Effector memory CD4-positive, alpha-beta T cell (primary cell): ENCODE measurements at regions not wholly inside any gene's neighbourhood (a gene's known extent, or its start where the extent isn't known, plus 50 kb on each side); places are given as distances from the start of the nearest gene placed in this dataset.

ENCODE experiments used
- DNase-seq, 3 donors: peaks; one replicate each; pipeline ENCODE4 v3.0.0-alpha.2; 2020
- H3K27ac ChIP-seq: 2 replicates; pipeline ENCODE4 v1.7.0; 2013; ENCODE audit warnings: mild to moderate bottlenecking, low read length, moderate library complexity; ENCODE audit not compliant: insufficient read depth, poor library complexity, severe bottlenecking
- H3K27me3 ChIP-seq: replicated peaks from 2 replicates; pipeline ENCODE4 v1.7.0; 2013; ENCODE audit warnings: mild to moderate bottlenecking, low read length; ENCODE audit not compliant: insufficient read depth, control insufficient read depth, poor library complexity, severe bottlenecking
- H3K36me3 ChIP-seq: 2 replicates; pipeline ENCODE4 v1.7.0; 2013; ENCODE audit warnings: mild to moderate bottlenecking, low read length, moderate library complexity; ENCODE audit not compliant: control insufficient read depth, insufficient read depth
- H3K4me1 ChIP-seq: 2 replicates; pipeline ENCODE4 v1.7.0; 2013; ENCODE audit warnings: low read length, mild to moderate bottlenecking; ENCODE audit not compliant: control insufficient read depth, insufficient read depth, poor library complexity, severe bottlenecking
- H3K4me3 ChIP-seq: 2 replicates; pipeline ENCODE4 v1.7.0; 2013; ENCODE audit warnings: low read length, low read depth, mild to moderate bottlenecking; ENCODE audit not compliant: insufficient read depth, poor library complexity, severe bottlenecking
- H3K9me3 ChIP-seq: 2 replicates; pipeline ENCODE4 v1.7.0; 2013; ENCODE audit warnings: mild to moderate bottlenecking, low read length, moderate library complexity; ENCODE audit not compliant: control insufficient read depth

DNA sequence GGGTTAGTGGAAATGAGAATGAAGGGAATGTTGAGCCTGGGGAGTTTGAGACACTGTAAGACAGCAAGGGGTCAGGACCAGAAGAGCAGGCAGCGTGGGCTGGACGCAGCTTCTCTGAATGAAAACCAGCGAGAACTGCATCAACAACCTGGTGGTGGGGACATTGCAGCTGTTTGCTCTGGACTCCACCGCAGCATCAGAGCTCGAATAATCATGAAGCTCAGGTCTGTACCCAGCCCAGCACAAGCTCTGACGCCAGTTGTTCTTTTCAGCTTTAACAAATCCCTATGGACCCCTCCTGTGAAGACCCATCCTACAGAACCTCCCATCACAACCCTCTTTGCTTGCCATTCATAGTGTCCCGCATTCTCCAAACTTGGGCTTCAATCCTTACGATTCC is 106.8 kb upstream of the PNPLA4 start:
- Histone ChIP-seq H3K4me1 (no peaks in the 10 kb centered on the region), H3K36me3 (no peaks in the 10 kb centered on the region)

DNA sequence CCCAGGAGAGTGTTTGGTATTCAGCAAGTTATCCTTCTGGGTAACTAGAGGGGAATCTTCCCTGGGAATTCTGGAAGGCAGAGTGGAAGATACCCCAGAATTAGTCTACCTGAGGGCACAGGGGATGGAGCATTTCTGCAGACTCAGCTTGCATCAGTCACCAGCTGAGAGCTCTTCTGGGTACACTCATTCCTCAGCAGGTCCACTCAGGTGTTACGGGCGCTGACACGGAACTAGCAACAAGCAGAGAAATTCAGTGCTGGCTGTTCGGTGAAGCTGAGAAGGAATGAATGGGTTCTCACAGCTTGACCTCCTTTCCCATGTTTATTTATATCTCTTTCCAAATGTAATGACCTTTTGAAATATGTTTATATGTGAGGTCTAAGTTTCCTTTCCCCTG is 106.0 kb upstream of the PNPLA4 start:
- H3K4me1 ChIP-seq: no peaks in the 10 kb centered on the region
- no peaks in the 10 kb centered on the region for H3K36me3 ChIP-seq
- no peaks in the 10 kb centered on the region for H3K9me3 ChIP-seq
- no peak for DNase-seq
- no peak overlapping the region for H3K4me3 ChIP-seq
- H3K27me3 ChIP-seq: no peaks in the 10 kb centered on the region
- no peak overlapping the region for H3K27ac ChIP-seq

More for the DNA sequence above, 106.8 kb upstream of the PNPLA4 start:
- no peaks in the 10 kb centered on the region for H3K9me3 ChIP-seq
- no peak overlapping the region for H3K4me3 ChIP-seq
- no peak overlapping the region for H3K27ac ChIP-seq
- H3K27me3 ChIP-seq: no peaks in the 10 kb centered on the region
- DNase-seq: no peak

DNA sequence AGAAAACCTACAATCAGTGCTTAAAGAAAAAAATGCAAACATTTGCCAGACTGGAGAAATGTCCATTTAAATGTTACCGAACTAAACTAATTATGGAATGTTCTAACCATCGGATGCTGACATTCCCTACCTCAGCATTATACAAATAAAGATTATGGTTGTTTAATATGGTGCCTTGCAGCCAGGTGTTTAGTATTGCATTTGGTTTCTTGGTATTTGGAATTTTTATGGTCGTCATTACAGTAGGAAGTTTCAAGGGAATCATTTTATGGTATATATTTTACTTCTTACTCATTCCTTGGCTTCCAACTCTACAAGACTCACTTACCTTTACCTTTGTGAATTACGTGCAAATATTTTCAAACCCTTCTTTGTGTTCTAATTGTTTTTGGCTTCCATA is 103.1 kb upstream of the PNPLA4 start:
- H3K36me3 ChIP-seq: no peaks in the 10 kb centered on the region
- no peaks in the 10 kb centered on the region for H3K9me3 ChIP-seq
- H3K4me3 ChIP-seq: no peak overlapping the region
- no peaks in the 10 kb centered on the region for H3K27me3 ChIP-seq
- H3K4me1 ChIP-seq: no peaks in the 10 kb centered on the region
- DNase-seq: no peak
- no peak overlapping the region for H3K27ac ChIP-seq

DNA sequence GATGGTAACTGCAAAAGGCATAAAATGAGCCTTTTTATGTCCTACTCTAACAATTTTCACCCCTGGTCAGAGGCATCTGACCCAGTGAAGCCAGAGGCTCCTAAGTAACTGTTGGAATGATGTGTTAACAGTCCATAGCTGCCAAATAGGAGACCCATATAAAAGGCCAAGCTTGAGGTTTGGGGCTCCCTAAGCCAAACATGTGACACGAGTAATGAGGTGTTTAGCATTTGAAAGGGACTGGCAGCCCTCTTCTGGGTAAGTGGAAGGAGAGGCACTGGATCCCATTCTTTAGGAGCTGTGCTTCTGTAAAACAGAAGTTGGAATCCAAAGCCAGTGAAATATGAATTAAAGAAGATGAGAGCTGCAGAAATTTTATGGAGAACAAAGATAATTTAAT is 100.6 kb upstream of the PNPLA4 start:
- H3K4me3 ChIP-seq: no peak overlapping the region
- H3K27ac ChIP-seq: no peak overlapping the region
- no peak for DNase-seq
- no peaks in the 10 kb centered on the region for H3K27me3 ChIP-seq
- H3K36me3 ChIP-seq: no peaks in the 10 kb centered on the region
- H3K4me1 ChIP-seq: no peaks in the 10 kb centered on the region
- no peaks in the 10 kb centered on the region for H3K9me3 ChIP-seq

DNA sequence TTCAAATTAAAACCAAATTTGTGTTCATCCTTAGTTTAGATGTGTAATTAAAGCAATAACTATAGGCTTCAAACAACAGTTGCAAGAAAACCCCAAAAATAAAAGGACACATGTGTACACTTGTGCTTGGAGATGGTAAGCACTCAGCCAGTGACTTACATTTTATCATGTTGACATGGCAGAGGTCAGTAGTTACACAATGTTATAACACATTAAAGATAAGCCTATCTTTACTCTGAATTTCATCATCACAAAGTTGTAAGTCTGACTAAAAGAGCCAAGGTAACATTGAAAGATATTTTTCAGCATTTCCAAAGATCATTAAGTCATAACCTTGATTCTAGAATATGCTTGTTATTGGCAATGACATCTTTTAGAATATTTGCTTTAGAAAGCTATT is 98.5 kb upstream of the PNPLA4 start:
- no peak overlapping the region for H3K4me3 ChIP-seq
- no peak for DNase-seq
- no peak overlapping the region for H3K27ac ChIP-seq
- no peaks in the 10 kb centered on the region for H3K9me3 ChIP-seq
- no peaks in the 10 kb centered on the region for H3K4me1 ChIP-seq
- H3K27me3 ChIP-seq: no peaks in the 10 kb centered on the region
- H3K36me3 ChIP-seq: no peaks in the 10 kb centered on the region

DNA sequence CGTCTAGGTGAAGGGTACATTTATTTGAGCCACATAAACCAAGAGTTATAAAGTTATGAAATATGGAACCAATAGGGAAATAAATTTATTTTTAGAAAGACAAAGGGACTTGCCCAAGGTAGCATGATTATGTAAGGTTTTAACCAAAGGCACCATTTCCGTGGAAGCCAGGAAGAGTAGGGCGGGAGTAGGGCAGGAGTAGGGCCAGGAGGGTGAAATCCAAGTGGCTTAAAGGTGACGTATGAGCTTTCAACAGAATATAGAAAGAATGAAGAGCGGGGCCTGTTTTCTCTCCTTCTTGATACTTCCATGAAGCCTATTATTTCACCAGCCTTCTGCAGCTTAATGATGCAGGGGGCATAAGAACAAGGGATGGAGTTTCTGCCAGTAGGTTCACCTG is 91.7 kb upstream of the PNPLA4 start:
- H3K4me1 ChIP-seq: no peaks in the 10 kb centered on the region
- H3K36me3 ChIP-seq: no peaks in the 10 kb centered on the region
- H3K27me3 ChIP-seq: no peaks in the 10 kb centered on the region
- no peak overlapping the region for H3K4me3 ChIP-seq
- DNase-seq: no peak
- H3K9me3 ChIP-seq: no peaks in the 10 kb centered on the region
- no peak overlapping the region for H3K27ac ChIP-seq

DNA sequence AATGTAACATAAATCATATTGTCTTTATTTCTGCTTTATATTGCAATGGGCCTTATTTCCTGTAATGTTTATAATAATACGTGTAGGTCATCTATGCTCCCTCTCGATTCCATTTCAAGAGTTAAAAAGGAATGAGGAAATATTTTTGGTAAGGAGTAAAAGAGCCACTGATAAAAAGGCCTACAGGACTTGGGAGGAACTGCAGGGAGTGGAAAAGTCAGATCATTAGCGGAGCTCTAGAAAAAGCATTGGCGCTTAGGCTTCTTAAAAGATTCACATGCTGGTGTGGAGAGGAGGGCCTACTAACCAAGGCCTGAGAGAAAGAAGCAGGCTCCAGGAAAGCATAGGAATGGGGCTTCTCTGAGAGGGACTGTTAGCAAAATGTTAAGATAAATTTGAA is 82.9 kb upstream of the PNPLA4 start:
- Histone ChIP-seq H3K27ac (no peak overlapping the region), H3K4me3 (no peak overlapping the region), H3K4me1 (no peaks in the 10 kb centered on the region), H3K9me3 (no peaks in the 10 kb centered on the region), H3K27me3 (no peaks in the 10 kb centered on the region), H3K36me3 (no peaks in the 10 kb centered on the region)
- no peak for DNase-seq

DNA sequence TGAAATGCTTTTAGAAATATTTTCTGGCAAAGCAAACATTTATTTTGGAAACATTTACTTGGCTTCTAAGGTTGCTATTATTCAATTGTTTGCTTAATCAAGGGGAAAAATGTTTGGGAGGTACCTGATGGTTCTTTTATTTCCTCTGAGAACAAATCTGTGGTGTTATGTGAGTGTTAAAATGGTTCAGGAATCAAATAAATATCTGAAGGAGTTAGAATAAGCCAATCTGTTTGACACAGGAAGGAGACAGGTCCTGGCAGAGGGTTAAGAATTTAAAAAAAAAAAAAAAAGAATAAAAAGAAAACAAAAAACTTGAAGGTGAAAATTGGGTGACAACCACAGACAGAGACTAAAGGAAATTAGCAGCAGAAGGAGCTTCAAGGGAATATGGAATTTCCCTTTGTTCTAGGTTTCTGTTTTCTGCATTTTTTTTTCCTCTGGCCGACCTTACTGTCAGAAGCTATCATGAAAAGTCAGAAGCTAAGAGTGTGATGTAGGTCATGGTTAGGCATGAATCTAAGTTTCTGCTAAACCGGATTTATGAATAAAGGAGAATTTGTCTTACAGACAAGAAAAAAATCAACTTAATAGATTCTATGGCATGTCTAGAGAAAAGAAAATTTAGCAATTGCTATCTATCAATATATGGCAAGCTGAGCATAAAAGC is 78.6 kb upstream of the PNPLA4 start:
- Histone ChIP-seq H3K4me1 (no peaks in the 10 kb centered on the region), H3K9me3 (no peaks in the 10 kb centered on the region), H3K27ac (no peak overlapping the region), H3K27me3 (no peaks in the 10 kb centered on the region), H3K36me3 (no peaks in the 10 kb centered on the region), H3K4me3 (no peak overlapping the region)
- no peak for DNase-seq

DNA sequence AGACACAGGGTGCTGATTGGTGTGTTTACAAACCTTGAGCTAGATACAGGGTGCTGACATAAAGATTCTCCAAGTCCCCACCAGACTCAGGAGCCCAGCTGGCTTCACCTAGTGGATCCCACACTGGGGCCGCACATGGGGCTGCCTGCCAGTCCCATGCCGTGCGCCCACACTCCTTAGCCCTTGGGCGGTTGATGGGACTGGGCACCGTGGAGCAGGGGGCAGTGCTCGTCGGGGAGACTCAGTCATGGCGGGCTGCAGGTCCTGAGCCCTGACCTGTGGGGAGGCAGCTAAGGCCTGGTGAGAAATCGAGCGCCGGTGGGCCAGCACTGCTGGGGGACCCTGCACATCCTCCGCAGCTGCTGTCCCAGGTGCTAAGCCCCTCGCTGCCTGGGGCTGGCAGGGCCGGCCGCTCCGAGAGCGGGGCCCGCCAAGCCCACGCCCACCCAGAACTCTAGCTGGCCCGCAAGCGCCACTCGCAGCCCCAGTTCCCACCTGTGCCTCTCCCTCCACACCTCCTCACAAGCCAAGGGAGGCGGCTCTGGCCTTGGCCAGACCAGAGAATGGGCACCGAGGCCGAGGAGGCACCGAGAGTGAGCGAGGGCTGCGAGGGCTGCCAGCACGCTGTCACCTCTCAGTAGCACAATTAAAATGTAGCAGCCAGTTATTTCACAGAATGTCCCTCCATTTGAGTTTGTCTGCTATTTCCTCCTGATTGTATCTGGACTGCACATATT is 76.1 kb upstream of the PNPLA4 start:
- no peak overlapping the region for H3K27ac ChIP-seq
- H3K36me3 ChIP-seq: no peaks in the 10 kb centered on the region
- H3K27me3 ChIP-seq: no peaks in the 10 kb centered on the region
- H3K4me1 ChIP-seq: no peaks in the 10 kb centered on the region
- no peak for DNase-seq
- no peaks in the 10 kb centered on the region for H3K9me3 ChIP-seq
- no peak overlapping the region for H3K4me3 ChIP-seq

DNA sequence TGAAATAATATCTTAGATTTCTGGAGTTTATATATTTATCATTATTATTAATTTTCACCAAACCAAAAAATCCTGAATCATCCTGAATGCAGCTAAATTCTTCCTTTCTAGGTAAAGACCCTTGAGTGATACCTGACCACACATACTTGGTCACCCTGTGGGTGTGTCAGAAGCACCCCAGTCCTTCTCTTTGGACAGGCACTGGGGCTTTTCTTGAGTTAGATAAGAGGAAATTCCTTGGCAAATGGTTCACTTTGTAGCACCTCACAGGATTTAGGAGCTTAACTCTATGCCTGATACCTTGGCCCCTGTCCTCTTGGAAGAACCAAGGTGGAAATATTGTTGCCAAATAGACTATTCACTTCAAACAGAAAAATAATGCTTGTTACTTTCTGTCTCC is 69.6 kb upstream of the PNPLA4 start:
- H3K27ac ChIP-seq: no peak overlapping the region
- H3K4me1 ChIP-seq: no peaks in the 10 kb centered on the region
- H3K9me3 ChIP-seq: no peaks in the 10 kb centered on the region
- H3K36me3 ChIP-seq: no peaks in the 10 kb centered on the region
- H3K4me3 ChIP-seq: no peak overlapping the region
- no peaks in the 10 kb centered on the region for H3K27me3 ChIP-seq
- no peak for DNase-seq
